Astrocyte of the spinal cord (primary cell): ENCODE measurements at regions not wholly inside any gene's neighbourhood (a gene's known extent, or its start where the extent isn't known, plus 50 kb on each side); places are given as distances from the start of the nearest gene placed in this dataset.

Source experiments
- DNase-seq: peaks from one replicate; pipeline ENCODE4 v3.0.0; 2011; ENCODE audit warnings: low read depth, low spot score
- H3K4me3 ChIP-seq: 2 replicates; pipeline ENCODE4 v1.5.1; 2011; ENCODE audit warnings: low read depth, mild to moderate bottlenecking, low read length, moderate library complexity
- CTCF ChIP-seq: IDR thresholded peaks from 2 replicates; pipeline ENCODE4 v1.5.1; 2012; ENCODE audit warnings: low read depth, mild to moderate bottlenecking, low read length, inconsistent platforms
- in situ Hi-C: cut with HindIII; loops from 2 replicates; pipeline ENCODE4 v1.10.0; 2017; ENCODE audit warnings: low sequenced_read_pairs

GRCh38 chr6:155708100-155708499, 252.5 kb upstream of the NOX3 start:
- in situ Hi-C loops = no loop called here
- no peak for TF ChIP-seq CTCF
- no peak for DNase-seq
- no peak overlapping the region for H3K4me3 ChIP-seq

GRCh38 chr6:155706806-155707205, 251.2 kb upstream of the NOX3 start:
- in situ Hi-C loops = no loop called here
- no peak for DNase-seq

GRCh38 chr6:155706341-155706740, 250.7 kb upstream of the NOX3 start:
- in situ Hi-C loops = no loop called here
- no peak for DNase-seq
- H3K4me3 ChIP-seq = no peak overlapping the region
- no peak for TF ChIP-seq CTCF

More at GRCh38 chr6:155706806-155707205, 251.2 kb upstream of the NOX3 start:
- TF ChIP-seq CTCF = no peak
- no peak overlapping the region for H3K4me3 ChIP-seq

- DNase-seq = no peak
- H3K4me3 ChIP-seq = no peak overlapping the region
- TF ChIP-seq CTCF = no peak
- in situ Hi-C loops = no loop called here
Measured at GRCh38 chr6:155701342-155701741, 245.7 kb upstream of the NOX3 start.

GRCh38 chr6:155695495-155695894, 239.9 kb upstream of the NOX3 start:
- H3K4me3 ChIP-seq = no peak overlapping the region
- no peak for DNase-seq
- no peak for TF ChIP-seq CTCF
- in situ Hi-C loops = no loop called here

- DNase-seq = peak; percentile 10
- TF ChIP-seq CTCF = no peak
- in situ Hi-C loops = no loop called here
- no peak overlapping the region for H3K4me3 ChIP-seq
Measured at GRCh38 chr6:155694419-155694790, 238.8 kb upstream of the NOX3 start.
